ENCODE measurements at regions not wholly inside any gene's neighbourhood (a gene's known extent, or its start where the extent isn't known, plus 50 kb on each side); places are given as distances from the start of the nearest gene placed in this dataset.
"Not testable (repeated sequence)": the region's sequence is repeated elsewhere in the genome, so short reads cannot be mapped to it uniquely, and the experiment has no call there.

- DNase-seq: no peak
Measured at GRCh38 chr18:76102626-76103025, 392.4 kb downstream of the ZNF516 start.

- no peak for DNase-seq
Measured at GRCh38 chr18:76102156-76102555, 392.9 kb downstream of the ZNF516 start.

DNA sequence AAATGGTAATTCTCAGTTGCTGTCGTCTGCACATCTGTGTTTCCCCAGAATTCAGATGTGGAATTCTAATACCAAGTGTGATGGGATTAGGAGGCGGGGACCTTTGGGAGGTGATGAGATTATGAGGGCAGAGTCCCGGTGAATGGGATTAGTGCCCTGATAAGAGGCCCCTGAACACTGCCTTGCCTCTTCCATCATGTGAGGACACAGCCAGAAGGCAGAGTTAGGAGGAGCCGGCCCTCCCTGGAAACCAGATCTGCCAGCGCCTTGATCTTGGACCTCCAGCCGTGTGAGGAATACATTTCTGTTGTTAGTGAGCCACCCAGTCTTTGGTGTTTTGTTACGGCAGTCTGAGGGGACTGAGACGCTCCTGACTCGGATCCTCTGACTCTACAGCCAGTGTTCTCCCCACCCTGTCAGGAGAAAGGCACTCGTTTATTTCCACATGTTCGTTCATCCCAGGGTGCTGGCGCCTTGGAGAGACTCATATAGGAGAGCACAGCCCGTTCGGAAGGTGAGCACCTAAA is 395.0 kb downstream of the ZNF516 start:
- no peak for DNase-seq

DNA sequence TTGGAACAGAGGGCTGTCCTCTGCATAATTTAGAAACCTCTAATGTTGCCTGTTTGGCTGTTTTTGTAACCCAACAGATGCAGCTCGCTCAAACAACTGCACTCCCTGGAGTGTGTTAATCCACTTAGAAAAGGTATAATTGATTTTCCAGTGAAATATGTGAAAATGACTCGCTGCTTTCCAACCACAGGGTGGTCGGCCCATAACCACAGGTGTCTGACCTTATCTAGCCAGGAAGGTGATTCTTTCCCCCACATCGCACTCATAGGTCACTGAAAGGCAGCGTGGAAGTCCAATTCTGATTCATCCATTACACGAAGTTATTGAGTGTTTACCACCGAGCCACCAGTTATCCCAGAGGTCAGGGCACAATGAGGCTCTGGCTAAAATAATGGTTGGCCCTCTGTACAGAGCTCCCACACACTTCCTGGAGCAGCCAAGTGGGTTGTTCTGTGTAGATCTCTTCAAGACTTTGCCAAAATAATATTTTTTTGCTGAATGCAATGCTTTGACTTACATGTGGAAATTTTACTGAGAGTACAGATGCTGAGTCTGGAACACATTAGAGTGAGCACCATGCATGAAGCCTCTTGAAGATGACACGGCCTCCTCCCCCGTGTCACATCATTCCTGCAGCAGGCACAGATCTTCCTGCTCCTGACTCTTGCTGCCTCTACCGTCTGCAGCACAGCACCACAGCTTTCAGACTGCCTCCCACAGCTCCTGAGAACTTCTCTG is 396.2 kb downstream of the ZNF516 start:
- DNase-seq: no peak

GRCh38 chr18:76081536-76081935 is 413.5 kb downstream of the ZNF516 start:
- DNase-seq: no peak

DNA sequence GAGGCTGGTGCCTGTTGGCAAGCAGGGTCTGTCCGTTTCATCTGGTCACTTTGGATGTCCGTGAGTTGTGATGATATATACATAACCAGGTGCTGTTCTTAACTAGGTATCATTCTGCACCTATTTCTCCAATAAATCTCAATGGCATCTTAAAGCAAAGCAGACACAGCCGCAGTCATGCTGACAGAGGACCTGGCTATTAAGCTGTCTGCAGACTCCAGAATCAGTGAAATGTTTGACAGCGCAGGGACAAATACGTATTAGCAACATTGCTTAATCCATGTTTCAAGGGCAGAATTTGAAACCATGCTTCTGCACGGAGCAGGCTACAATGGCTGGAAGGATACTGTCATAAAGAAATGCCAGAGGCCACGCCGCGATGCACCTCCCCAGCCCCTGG is 414.6 kb downstream of the ZNF516 start:
- DNase-seq: no peak

GRCh38 chr18:76075777-76076176 is 419.3 kb downstream of the ZNF516 start:
- DNase-seq: no peak

GRCh38 chr18:76064998-76065397 is 430.0 kb downstream of the ZNF516 start:
- DNase-seq: no peak

DNA sequence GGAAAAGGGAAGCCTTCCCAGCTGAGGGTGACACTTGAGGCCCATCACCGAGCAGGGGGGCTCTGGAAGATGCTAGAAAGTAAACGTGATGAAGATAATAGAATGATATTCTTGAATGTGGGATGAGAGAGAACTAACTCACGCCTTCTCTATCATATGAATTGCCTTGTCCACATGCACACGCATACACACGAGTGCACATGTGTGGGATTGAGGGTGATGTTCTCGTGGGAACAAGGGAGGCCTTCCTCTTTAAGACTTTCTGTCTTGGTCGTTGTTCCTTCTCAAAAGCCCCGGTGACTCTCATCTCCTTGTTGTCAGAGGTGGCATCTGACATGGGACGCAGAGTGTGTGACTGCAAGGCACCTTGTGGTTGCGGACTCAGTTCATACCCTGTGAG is 436.9 kb downstream of the ZNF516 start:
- DNase-seq: no peak

GRCh38 chr18:76057386-76057785 is 437.7 kb downstream of the ZNF516 start:
- no peak for DNase-seq

DNA sequence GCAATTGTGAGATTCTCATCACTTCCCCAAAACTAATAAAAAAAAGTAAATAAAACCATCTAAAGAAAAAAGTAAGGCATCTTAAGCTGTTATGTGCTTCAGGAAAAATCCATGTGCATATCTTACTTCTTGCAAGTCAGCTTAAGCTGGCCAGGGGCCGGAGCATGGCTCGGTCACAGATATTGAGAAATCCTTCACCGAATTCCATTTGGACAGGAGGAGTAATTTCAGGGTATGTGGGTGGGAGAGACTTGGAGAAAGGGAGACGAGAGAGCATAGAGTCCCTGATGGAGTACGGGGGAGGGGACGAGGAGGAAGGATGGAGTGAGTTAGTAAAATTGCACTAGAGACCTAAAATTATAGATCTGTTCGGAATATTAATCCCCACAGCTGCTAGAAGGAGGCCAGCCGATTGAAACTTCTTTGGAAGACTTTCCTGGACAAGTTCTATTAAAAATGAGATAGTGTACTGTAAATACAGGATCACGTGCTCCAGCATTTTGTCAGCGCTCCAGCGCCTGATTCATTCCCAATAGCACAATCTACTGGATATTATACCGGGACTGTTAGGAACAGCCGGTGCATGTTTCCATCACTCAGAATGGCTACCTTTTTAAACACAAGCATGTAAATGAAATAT is 438.5 kb downstream of the ZNF516 start:
- DNase-seq: no peak

DNA sequence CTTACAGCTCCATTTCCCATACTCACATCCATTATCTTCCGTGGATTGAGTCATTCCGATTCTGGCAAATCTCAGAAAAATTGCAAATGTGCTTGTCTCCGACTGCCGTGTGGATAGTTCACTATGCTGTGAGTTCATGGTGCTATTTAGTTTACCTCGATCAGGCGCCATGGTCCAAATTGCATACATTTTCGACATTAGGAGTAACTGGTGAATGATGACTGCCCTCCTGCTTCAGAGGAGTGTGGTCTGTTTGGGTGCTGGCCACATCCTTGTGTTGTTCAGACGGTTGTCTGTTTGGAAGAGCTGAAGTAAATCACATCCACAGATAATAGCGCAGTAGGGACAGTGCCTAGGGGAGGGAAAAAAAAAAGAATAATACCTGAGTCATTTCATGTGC is 439.5 kb downstream of the ZNF516 start:
- DNase-seq: no peak

GRCh38 chr18:76055025-76055424 is 440.0 kb downstream of the ZNF516 start:
- DNase-seq: no peak

DNA sequence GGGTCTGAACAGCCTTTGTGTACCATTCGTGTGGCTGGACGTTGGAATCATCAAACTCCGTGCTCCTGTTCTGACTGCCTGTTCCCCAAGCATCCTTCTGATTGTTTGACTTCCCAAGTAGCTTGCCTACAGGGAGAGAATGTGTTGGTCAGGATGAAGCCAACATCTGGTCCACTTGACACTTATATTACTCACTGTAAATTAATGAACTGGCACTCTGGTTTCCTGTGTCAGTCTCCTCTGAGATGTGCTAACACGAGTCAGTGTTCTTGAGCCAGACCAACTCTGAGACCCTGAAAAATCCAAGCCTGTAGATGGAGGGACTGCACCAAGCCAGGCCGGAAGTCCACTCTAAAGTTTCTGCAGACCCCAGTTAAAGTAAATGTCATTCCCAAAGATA is 440.9 kb downstream of the ZNF516 start:
- no peak for DNase-seq

DNA sequence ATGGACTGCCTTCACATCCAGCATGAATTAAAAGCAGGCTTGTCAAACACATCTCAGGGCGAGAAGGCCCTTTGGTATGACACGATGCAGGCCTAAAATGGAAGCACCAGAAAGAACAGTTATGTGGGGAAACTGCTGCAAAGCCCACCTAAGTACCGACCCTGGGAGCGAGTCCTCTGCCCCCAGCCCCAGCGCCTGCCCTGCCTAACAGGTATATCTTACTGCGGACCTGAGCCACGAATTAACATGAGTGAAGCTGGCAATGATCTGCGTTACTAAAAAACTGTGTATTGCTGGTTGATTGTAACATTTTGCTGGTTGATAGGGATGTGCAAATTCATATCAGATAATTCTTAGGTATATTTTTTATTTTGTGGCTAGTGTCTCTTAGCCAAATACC is 441.5 kb downstream of the ZNF516 start:
- DNase-seq: no peak

- no peak for DNase-seq
Measured at GRCh38 chr18:76052227-76052595, 442.8 kb downstream of the ZNF516 start.

- no peak for DNase-seq
Measured at GRCh38 chr18:76051396-76052226, 443.4 kb downstream of the ZNF516 start.

- no peak for DNase-seq
Measured at GRCh38 chr18:76046221-76046620, 448.8 kb downstream of the ZNF516 start.

GRCh38 chr18:76042511-76042910 is 452.5 kb downstream of the ZNF516 start:
- no peak for DNase-seq

DNA sequence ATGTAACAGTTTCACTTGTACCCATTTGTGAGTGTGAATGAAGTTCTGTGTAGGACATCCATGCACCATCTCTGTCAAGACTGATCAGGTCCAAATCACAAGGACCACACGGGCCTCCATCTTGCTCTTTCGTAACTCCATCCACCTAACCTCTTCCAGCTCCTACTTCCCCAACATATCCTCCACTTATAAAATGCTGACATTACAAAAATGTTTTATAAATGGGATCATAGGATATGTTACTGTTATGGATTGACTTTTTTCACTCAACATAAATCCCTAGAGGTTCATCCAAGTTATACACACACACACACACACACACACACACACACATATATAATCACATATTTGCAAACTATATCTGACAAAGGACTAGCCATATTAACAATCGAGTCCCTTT is 476.8 kb downstream of the ZNF516 start:
- no peak for DNase-seq

DNA sequence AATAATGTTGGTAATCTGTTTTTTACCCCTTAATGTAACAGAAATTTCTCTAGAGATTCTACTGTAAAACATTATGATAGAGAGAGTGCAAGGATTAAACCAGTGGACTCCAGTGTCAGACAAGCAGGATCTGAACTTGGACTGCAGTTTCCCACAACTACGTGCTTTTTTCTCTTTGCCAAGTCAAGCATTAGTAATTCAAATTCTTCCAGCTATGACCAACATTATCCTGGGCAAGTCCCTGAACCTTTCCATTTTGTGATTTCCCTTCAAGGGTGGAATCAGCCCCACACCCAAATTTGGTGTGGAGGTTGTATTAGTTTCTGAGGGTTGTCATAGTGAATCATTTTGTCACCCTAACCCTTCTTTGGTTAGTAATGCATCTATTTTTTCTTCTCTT is 482.0 kb downstream of the ZNF516 start:
- no peak for DNase-seq

GRCh38 chr18:76005632-76006208 is 489.3 kb downstream of the ZNF516 start:
- no peak for DNase-seq

DNA sequence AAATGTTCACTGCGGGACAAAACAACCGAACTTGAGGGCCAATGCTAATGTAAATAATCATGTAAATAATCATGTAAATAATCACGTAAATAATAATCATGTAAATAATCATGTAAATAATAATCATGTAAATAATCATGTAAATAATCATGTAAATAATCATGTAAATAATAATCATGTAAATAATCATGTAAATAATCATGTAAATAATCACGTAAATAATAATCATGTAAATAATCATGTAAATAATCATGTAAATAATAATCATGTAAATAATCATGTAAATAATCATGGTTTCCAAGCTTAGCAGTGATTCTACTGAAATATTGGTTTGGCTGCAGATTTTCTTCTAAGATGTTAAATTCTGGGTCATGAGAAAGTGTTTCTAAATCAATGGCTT is 507.1 kb downstream of the ZNF516 start:
- not testable (repeated sequence) for DNase-seq
